ENCODE measurements at regions not wholly inside any gene's neighbourhood (a gene's known extent, or its start where the extent isn't known, plus 50 kb on each side); places are given as distances from the start of the nearest gene placed in this dataset.

- TF ChIP-seq, protein P1, sequence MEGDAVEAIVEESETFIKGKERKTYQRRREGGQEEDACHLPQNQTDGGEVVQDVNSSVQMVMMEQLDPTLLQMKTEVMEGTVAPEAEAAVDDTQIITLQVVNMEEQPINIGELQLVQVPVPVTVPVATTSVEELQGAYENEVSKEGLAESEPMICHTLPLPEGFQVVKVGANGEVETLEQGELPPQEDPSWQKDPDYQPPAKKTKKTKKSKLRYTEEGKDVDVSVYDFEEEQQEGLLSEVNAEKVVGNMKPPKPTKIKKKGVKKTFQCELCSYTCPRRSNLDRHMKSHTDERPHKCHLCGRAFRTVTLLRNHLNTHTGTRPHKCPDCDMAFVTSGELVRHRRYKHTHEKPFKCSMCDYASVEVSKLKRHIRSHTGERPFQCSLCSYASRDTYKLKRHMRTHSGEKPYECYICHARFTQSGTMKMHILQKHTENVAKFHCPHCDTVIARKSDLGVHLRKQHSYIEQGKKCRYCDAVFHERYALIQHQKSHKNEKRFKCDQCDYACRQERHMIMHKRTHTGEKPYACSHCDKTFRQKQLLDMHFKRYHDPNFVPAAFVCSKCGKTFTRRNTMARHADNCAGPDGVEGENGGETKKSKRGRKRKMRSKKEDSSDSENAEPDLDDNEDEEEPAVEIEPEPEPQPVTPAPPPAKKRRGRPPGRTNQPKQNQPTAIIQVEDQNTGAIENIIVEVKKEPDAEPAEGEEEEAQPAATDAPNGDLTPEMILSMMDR (IDR thresholded peaks at IDR 0.05), result no peak
- TF ChIP-seq POLR2A (IDR thresholded peaks at IDR 0.05), result no peak
Observed at GRCh38 chr6:82602776-82603175, 239.2 kb downstream of the TPBG start.

All from esophagus squamous epithelium (tissue), 4 donors.